Breast epithelium (tissue), 4 donors: ENCODE measurements at regions not wholly inside any gene's neighbourhood (a gene's known extent, or its start where the extent isn't known, plus 50 kb on each side); places are given as distances from the start of the nearest gene placed in this dataset.

ENCODE experiments used
- DNase-seq, 2 donors: peaks; one replicate each; pipeline ENCODE4 v3.0.0-alpha.2; 2019; ENCODE audit warnings: low spot score in 2 of 2
- H3K27ac ChIP-seq, 2 donors: fragments of 200-600 bp; sonication (generic) in 1 of 2; one replicate each; pipeline ENCODE4 v1.5.1; 2016 to 2019; ENCODE audit warnings: mild to moderate bottlenecking in 1 of 2
- H3K27me3 ChIP-seq, 2 donors: fragments of 200-600 bp; sonication (generic) in 1 of 2; one replicate each; pipeline versions ENCODE4 v1.5.1 to v1.6.0; 2017 to 2019; ENCODE audit warnings: control low read depth in 1 of 2, mild to moderate bottlenecking in 1 of 2
- H3K36me3 ChIP-seq: fragments of 200-600 bp; one replicate; pipeline ENCODE4 v1.5.1; 2019
- H3K4me1 ChIP-seq, 2 donors: fragments of 200-600 bp; sonication (generic); one replicate each; pipeline ENCODE4 v1.5.1; 2016 to 2019; ENCODE audit warnings: control low read depth in 1 of 2
- H3K4me3 ChIP-seq, 3 donors: fragments of 200-600 bp; sonication (generic); 1 replicate in 2 of 3; 2 replicates in 1 of 3; pipeline ENCODE4 v1.5.1; 2016 to 2019; ENCODE audit warnings: mild to moderate bottlenecking in 3 of 3, moderate library complexity in 2 of 3
- H3K9me3 ChIP-seq, 2 donors: fragments of 200-600 bp; sonication (generic) in 1 of 2; one replicate each; pipeline ENCODE4 v1.5.1; 2016 to 2019; ENCODE audit warnings: control low read depth in 1 of 2
- POLR2A ChIP-seq: fragments of 450-650 bp; IDR thresholded peaks from one replicate; pipeline ENCODE4 v1.6.1; 2016; ENCODE audit warnings: antibody characterized with exemption, mild to moderate bottlenecking, moderate library complexity
- POLR2AphosphoS5 ChIP-seq, 3 donors: sonication (generic); formaldehyde crosslinking; IDR thresholded peaks; one replicate each; pipeline ENCODE4 v1.6.1; 2017; ENCODE audit warnings: antibody characterized with exemption in 3 of 3
- intact Hi-C: fragments of 100-400 bp; cut with DNase I; formaldehyde crosslinking; loops from one replicate; pipeline ENCODE4 v1.15.1; 2023; ENCODE audit warnings: low total_unique reads
- TF ChIP-seq, protein P1 (sequence below), 3 donors: fragments of 450-650 bp; IDR thresholded peaks; one replicate each; pipeline ENCODE4 v1.5.1; 2016 to 2017; ENCODE audit warnings: antibody characterized with exemption in 3 of 3, mild to moderate bottlenecking in 3 of 3, moderate library complexity in 3 of 3

DNA sequence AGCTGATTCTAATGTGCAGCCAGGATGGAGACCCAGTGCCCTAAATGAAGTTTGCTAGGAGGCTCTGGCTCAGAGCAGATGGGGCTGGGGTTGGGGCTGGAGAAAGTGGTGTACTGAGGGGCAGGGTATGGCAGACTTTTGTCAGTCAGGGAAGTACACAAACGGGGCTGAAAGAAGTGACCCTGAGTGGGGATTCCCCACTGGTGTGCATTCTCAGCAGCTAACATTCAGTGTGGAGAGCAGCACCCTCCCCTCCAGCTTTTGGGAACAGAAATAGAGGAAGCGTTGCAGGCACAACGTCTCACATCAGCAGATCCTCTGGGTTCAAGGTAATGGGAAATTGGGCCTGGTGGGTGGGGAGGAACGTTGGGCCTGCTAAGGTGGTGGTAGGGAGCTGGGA is 89.1 kb upstream of the GCFC2 start:
- intact Hi-C loops: no loop called here
- no peak for TF ChIP-seq POLR2AphosphoS5 (IDR thresholded peaks at IDR 0.05)
- TF ChIP-seq, protein P1, sequence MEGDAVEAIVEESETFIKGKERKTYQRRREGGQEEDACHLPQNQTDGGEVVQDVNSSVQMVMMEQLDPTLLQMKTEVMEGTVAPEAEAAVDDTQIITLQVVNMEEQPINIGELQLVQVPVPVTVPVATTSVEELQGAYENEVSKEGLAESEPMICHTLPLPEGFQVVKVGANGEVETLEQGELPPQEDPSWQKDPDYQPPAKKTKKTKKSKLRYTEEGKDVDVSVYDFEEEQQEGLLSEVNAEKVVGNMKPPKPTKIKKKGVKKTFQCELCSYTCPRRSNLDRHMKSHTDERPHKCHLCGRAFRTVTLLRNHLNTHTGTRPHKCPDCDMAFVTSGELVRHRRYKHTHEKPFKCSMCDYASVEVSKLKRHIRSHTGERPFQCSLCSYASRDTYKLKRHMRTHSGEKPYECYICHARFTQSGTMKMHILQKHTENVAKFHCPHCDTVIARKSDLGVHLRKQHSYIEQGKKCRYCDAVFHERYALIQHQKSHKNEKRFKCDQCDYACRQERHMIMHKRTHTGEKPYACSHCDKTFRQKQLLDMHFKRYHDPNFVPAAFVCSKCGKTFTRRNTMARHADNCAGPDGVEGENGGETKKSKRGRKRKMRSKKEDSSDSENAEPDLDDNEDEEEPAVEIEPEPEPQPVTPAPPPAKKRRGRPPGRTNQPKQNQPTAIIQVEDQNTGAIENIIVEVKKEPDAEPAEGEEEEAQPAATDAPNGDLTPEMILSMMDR (IDR thresholded peaks at IDR 0.05): no peak

DNA sequence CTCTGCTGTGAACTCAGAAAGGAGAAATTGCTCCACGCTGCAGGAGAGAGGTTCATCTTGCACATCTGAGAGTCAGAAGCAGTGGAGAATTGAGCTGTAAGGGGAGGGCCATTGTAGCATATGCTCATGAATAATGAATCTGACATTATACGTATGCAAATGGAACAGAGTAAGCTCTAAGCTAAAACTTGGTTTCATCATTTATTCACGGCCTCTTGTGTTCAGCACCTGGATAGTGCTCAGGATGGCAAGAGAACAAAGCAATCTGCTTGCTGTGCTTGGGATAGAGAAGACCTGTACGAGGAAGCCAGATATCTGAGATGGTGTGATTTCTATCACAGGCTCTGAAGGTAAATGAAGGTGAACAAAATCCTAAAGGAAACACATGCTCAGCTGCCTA is 87.9 kb upstream of the GCFC2 start:
- no peak for DNase-seq
- intact Hi-C loops: no loop called here
- H3K4me3 ChIP-seq: no peak overlapping the region
- H3K4me1 ChIP-seq: no peaks in the 10 kb centered on the region
- no peak overlapping the region for H3K27ac ChIP-seq
- TF ChIP-seq POLR2A (no peak), POLR2AphosphoS5 (IDR thresholded peaks at IDR 0.05) (no peak)
- TF ChIP-seq, protein P1 (IDR thresholded peaks at IDR 0.05): no peak
- H3K27me3 ChIP-seq: no peaks in the 10 kb centered on the region
- no peaks in the 10 kb centered on the region for H3K9me3 ChIP-seq
- no peaks in the 10 kb centered on the region for H3K36me3 ChIP-seq

More for the DNA sequence above, 89.1 kb upstream of the GCFC2 start:
- Histone ChIP-seq H3K9me3 (no peaks in the 10 kb centered on the region), H3K27ac (no peak overlapping the region), H3K36me3 (no peaks in the 10 kb centered on the region), H3K27me3 (no peaks in the 10 kb centered on the region), H3K4me3 (no peak overlapping the region), H3K4me1 (no peaks in the 10 kb centered on the region)
- DNase-seq: no peak

DNA sequence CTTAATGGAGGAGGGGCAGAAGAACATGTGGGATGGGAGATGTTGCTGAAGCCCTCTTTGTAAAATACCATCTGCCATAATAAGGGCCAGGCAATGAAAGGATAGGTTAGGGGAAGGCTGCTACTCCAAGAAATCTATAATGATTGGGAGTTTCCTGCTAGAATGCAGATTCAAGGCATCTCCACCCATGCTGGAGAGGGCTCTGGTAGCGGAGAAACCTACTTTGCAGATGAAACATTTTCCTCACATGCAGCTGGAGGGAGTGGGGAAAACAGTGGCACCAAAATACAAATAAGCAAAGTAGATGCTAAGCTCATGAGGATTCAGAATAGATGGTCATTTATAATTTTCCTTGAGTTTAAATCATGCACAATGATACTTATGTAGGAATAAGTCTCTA is 82.3 kb upstream of the GCFC2 start:
- no peaks in the 10 kb centered on the region for H3K27me3 ChIP-seq
- TF ChIP-seq POLR2AphosphoS5 (IDR thresholded peaks at IDR 0.05) (no peak), POLR2A (no peak)
- TF ChIP-seq, protein P1 (IDR thresholded peaks at IDR 0.05): no peak
- H3K4me1 ChIP-seq: no peaks in the 10 kb centered on the region
- no peak overlapping the region for H3K27ac ChIP-seq
- no peak for DNase-seq
- no peak overlapping the region for H3K4me3 ChIP-seq
- no peaks in the 10 kb centered on the region for H3K9me3 ChIP-seq
- intact Hi-C loops: no loop called here
- no peaks in the 10 kb centered on the region for H3K36me3 ChIP-seq

DNA sequence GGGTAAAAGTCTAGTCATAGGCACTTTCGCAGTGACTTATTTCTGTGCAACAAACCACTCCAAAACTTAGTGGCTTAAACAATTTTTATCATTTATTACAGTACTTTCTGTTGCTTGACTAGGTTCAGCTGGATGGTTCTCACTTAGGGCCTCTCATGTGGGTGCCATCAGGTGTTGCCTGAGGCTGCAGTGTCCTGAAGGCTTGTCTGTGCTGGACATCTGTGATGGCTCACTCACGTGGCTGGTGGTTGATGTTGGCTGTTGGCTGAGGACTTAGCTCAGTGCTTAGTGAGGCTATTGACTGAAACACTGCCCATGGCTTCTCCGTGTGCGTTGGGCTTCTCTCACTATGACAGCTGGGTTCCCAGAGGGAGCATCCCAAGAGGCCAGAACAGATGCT is 81.4 kb upstream of the GCFC2 start:
- Histone ChIP-seq H3K4me1 (no peaks in the 10 kb centered on the region), H3K27me3 (no peaks in the 10 kb centered on the region), H3K9me3 (no peaks in the 10 kb centered on the region), H3K27ac (no peak overlapping the region), H3K36me3 (no peaks in the 10 kb centered on the region), H3K4me3 (no peak overlapping the region)
- no peak for DNase-seq
- intact Hi-C loops: no loop called here
- TF ChIP-seq POLR2A (no peak), POLR2AphosphoS5 (IDR thresholded peaks at IDR 0.05) (no peak)
- TF ChIP-seq, protein P1 (IDR thresholded peaks at IDR 0.05): no peak

DNA sequence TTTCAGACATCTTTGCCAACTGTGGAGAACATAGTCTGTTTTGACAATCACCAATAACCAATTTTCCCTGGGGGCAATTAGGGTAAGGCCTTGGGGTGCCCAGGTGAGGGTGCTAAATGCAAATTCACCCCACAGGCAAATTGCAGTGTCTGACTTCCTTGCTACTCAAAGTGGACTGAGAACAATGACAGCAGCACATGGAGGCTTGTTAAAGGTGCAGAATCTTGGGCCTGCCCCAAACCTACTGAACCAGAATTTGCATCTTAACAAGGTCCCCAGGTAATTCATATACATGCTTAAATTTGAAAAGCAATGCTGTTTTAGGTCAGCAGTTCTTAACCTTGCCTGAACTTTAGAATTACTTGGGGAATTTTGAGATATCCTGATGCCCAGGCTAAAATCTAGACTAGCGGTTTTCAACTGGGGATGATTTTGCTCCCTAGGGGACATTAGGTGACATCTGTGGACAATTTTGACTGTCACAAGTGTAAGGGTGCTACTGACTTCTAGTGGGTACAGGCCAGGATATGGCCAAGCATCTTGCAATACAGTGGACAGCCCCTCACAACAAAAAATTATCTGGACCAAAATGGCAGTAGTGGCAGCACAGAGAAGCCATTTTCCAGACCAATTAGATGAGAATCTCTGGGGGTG is 80.2 kb upstream of the GCFC2 start:
- TF ChIP-seq POLR2A (no peak), POLR2AphosphoS5 (IDR thresholded peaks at IDR 0.05) (no peak)
- TF ChIP-seq, protein P1 (IDR thresholded peaks at IDR 0.05): no peak

More for the DNA sequence above, 80.2 kb upstream of the GCFC2 start:
- no peak overlapping the region for H3K4me3 ChIP-seq
- H3K36me3 ChIP-seq: no peaks in the 10 kb centered on the region
- H3K27ac ChIP-seq: no peak overlapping the region
- DNase-seq: no peak
- H3K4me1 ChIP-seq: no peaks in the 10 kb centered on the region
- intact Hi-C loops: no loop called here
- no peaks in the 10 kb centered on the region for H3K27me3 ChIP-seq
- H3K9me3 ChIP-seq: no peaks in the 10 kb centered on the region
